ENCODE measurements at regions not wholly inside any gene's neighbourhood (a gene's known extent, or its start where the extent isn't known, plus 50 kb on each side); places are given as distances from the start of the nearest gene placed in this dataset.

DNA sequence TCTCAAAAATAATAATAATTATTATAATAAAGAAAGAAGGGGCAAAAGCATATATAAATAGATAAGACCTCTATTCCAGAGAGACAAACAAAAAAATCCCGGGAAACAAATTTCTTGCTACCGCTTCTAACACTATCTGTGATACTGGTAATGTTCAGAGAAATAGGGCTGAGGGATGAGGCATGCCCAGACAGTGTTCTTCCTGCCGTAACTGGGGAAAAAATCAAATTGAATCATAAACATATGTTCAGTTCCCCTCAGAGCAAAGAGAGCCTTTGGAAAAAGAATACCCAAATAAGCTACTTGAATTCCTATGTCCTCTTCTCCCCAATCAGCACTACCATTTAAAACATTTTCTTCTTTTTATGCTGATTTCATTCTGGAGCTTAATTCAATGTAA is 688.0 kb downstream of the KCNJ2 start:
- H3K36me3 ChIP-seq (ENCODE audit: control insufficient read depth, insufficient read depth, low read length), result no peaks in the 10 kb centered on the region
- no peaks in the 10 kb centered on the region for H3K79me1 ChIP-seq (ENCODE audit: low read depth in 1 of 2, low read length in 2 of 2)
- no peak overlapping the region for H2BK15ac ChIP-seq (ENCODE audit: low read depth, low read length)
- TF ChIP-seq CHD1 (IDR thresholded peaks at IDR 0.05; ENCODE audit: low read depth, low read length), result no peak
- no peak for TF ChIP-seq RCOR1 (IDR thresholded peaks at IDR 0.05; ENCODE audit: insufficient replicate concordance, low read length)
- TF ChIP-seq, protein P1, sequence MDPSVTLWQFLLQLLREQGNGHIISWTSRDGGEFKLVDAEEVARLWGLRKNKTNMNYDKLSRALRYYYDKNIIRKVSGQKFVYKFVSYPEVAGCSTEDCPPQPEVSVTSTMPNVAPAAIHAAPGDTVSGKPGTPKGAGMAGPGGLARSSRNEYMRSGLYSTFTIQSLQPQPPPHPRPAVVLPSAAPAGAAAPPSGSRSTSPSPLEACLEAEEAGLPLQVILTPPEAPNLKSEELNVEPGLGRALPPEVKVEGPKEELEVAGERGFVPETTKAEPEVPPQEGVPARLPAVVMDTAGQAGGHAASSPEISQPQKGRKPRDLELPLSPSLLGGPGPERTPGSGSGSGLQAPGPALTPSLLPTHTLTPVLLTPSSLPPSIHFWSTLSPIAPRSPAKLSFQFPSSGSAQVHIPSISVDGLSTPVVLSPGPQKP (IDR thresholded peaks at IDR 0.05; ENCODE audit: borderline replicate concordance, low read depth, low read length), result no peak
- no peak for TF ChIP-seq SMC3 (IDR thresholded peaks at IDR 0.05; ENCODE audit: low read depth, low read length)
- TF ChIP-seq CTCF (conservative IDR thresholded peaks at IDR 0.05; ENCODE audit: low read depth, low read length), result no peak
- TF ChIP-seq MAZ (IDR thresholded peaks at IDR 0.05; ENCODE audit: borderline replicate concordance, low read depth, low read length), result no peak
- no peak for TF ChIP-seq BHLHE40 (IDR thresholded peaks at IDR 0.05; ENCODE audit: low read depth, low read length)
- TF ChIP-seq MAFK (IDR thresholded peaks at IDR 0.05; ENCODE audit: low read depth, low read length), result no peak
- no peak for TF ChIP-seq RAD21 (IDR thresholded peaks at IDR 0.05; ENCODE audit: low read length)
- no peak for TF ChIP-seq CEBPB (IDR thresholded peaks at IDR 0.05; ENCODE audit: low read depth, low read length)
- TF ChIP-seq POLR2A (IDR thresholded peaks at IDR 0.05; ENCODE audit: low read depth, low read length), result no peak
- TF ChIP-seq NFE2L2 (IDR thresholded peaks at IDR 0.05; ENCODE audit: low read depth, low read length), result no peak
- TF ChIP-seq RFX5 (IDR thresholded peaks at IDR 0.05; ENCODE audit: low read depth, low read length), result no peak
- TF ChIP-seq, protein P2, sequence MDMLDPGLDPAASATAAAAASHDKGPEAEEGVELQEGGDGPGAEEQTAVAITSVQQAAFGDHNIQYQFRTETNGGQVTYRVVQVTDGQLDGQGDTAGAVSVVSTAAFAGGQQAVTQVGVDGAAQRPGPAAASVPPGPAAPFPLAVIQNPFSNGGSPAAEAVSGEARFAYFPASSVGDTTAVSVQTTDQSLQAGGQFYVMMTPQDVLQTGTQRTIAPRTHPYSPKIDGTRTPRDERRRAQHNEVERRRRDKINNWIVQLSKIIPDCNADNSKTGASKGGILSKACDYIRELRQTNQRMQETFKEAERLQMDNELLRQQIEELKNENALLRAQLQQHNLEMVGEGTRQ (IDR thresholded peaks at IDR 0.05; ENCODE audit: low read depth, low read length), result no peak
- TF ChIP-seq FOS (IDR thresholded peaks at IDR 0.05; ENCODE audit: low read depth, low read length), result no peak
- TF ChIP-seq MXI1 (IDR thresholded peaks at IDR 0.05; ENCODE audit: borderline replicate concordance, low read depth, low read length), result no peak
- POLR2A ChIA-PET (ENCODE audit: unreplicated experiment), result no interaction called here
- H2AK9ac ChIP-seq (replicated peaks; ENCODE audit: low read depth, low read length, poor library complexity), result no peak overlapping the region
- dilution Hi-C loops (cut with HindIII; ENCODE audit: low sequenced_read_pairs, unreplicated experiment) (no loop called here), in situ Hi-C loops (cut with MboI; ENCODE audit: low sequenced_read_pairs) (no loop called here), intact Hi-C loops (cut with micrococcal nuclease) (no loop called here)
- no peak overlapping the region for H2BK120ac ChIP-seq (ENCODE audit: low read depth, low read length)
- no peak overlapping the region for H2BK5ac ChIP-seq (ENCODE audit: low read depth, low read length, poor library complexity, severe bottlenecking)
- H3K56ac ChIP-seq (ENCODE audit: extremely low read depth, insufficient read depth, low read length), result no peak overlapping the region
- DNase-seq (no peak), ATAC-seq (ENCODE audit: low read depth) (no peak)
- CTCF ChIA-PET, result interaction anchor here (0.7 kb wide), 1 partner anchor 18 kb away, joined by 3 read pairs; no protein-coding TSS in a partner anchor
- no peak overlapping the region for H2AFZ ChIP-seq (replicated peaks; ENCODE audit: low read length, poor library complexity)
- H3K18ac ChIP-seq (ENCODE audit: low read depth, low read length), result no peak overlapping the region; the same call in 1 of the 2 replicates
- no peak overlapping the region for H2BK20ac ChIP-seq (ENCODE audit: low read depth, low read length)
- peaks cover 6% of the 10 kb centered on the region for H3K4me1 ChIP-seq (ENCODE audit: control insufficient read depth, insufficient read depth, low read length)
- WGBS, 2 experiments (ENCODE audit: extremely low coverage in 2 of 2, insufficient read length in 1 of 2), result no CpG with 5 or more reads among the region's 3 CpGs
- no peak overlapping the region for H3K27ac ChIP-seq (ENCODE audit: insufficient read depth, low read length)
- H3K4ac ChIP-seq (ENCODE audit: low read depth, low read length), result peak overlapping the region; percentile 21; the same call in 1 of the 2 replicates
- 0 out of 2 replicates have a peak, but pooled peaks cover 2% of the 10 kb centered on the region for H3K9me1 ChIP-seq (ENCODE audit: insufficient read depth, low read length)
- H3K14ac ChIP-seq (replicated peaks; ENCODE audit: low read depth, low read length), result no peak overlapping the region
- no peak overlapping the region for H3K4me3 ChIP-seq (ENCODE audit: insufficient read depth, low read depth, low read length)
- H3K27me3 ChIP-seq (ENCODE audit: control insufficient read depth, insufficient read depth, low read length), result no peaks in the 10 kb centered on the region
- no peaks in the 10 kb centered on the region for H4K20me1 ChIP-seq (ENCODE audit: insufficient read depth, low read length)
- H4K91ac ChIP-seq (ENCODE audit: insufficient read depth, low read depth, low read length), result no peak overlapping the region
- BruUV-seq (replicated peaks), result no TSS peak
- H4K5ac ChIP-seq (ENCODE audit: low read depth, low read length), result no peak overlapping the region
- H3K23ac ChIP-seq (ENCODE audit: low read depth, low read length), result no peak overlapping the region
- H3K9ac ChIP-seq (ENCODE audit: low read depth, low read length), result no peak overlapping the region
- H4K8ac ChIP-seq (ENCODE audit: low read depth in 2 of 2, low read length in 2 of 2), result no peak overlapping the region
- no peak overlapping the region for H3K4me2 ChIP-seq (ENCODE audit: low read depth, low read length)
- no peak overlapping the region for H2AK5ac ChIP-seq (ENCODE audit: low read depth, low read length)
- H3K9me3 ChIP-seq (ENCODE audit: control insufficient read depth, insufficient read depth, low read length), result no peaks in the 10 kb centered on the region

Measured in IMR-90 (cell line).